BE2C (cell line): ENCODE measurements at regions not wholly inside any gene's neighbourhood (a gene's known extent, or its start where the extent isn't known, plus 50 kb on each side); places are given as distances from the start of the nearest gene placed in this dataset.

ENCODE experiments used
- DNase-seq: peaks from one replicate; pipeline ENCODE4 v3.0.0-alpha.2; 2020
- H3K27me3 ChIP-seq: fragments of 250-450 bp; sonication (Bioruptor Pico); 2 replicates; pipeline ENCODE4 v1.5.1; 2020; ENCODE audit warnings: mild to moderate bottlenecking
- H3K36me3 ChIP-seq: fragments of 250-450 bp; sonication (Bioruptor Pico); 2 replicates; pipeline ENCODE4 v1.5.1; 2020; ENCODE audit warnings: mild to moderate bottlenecking
- H3K4me1 ChIP-seq: fragments of 250-450 bp; sonication (Bioruptor Pico); 2 replicates; pipeline ENCODE4 v1.5.1; 2020
- H3K4me3 ChIP-seq: 2 replicates; pipeline ENCODE4 v1.5.1; 2011; ENCODE audit warnings: low read depth, low read length
- H3K9me3 ChIP-seq: fragments of 250-450 bp; sonication (Bioruptor Pico); 2 replicates; pipeline ENCODE4 v1.5.1; 2020
- TF ChIP-seq, protein P1 (sequence below): IDR thresholded peaks from 2 replicates; pipeline ENCODE4 v1.5.1; 2012; ENCODE audit warnings: mild to moderate bottlenecking, low read depth, low read length

DNA sequence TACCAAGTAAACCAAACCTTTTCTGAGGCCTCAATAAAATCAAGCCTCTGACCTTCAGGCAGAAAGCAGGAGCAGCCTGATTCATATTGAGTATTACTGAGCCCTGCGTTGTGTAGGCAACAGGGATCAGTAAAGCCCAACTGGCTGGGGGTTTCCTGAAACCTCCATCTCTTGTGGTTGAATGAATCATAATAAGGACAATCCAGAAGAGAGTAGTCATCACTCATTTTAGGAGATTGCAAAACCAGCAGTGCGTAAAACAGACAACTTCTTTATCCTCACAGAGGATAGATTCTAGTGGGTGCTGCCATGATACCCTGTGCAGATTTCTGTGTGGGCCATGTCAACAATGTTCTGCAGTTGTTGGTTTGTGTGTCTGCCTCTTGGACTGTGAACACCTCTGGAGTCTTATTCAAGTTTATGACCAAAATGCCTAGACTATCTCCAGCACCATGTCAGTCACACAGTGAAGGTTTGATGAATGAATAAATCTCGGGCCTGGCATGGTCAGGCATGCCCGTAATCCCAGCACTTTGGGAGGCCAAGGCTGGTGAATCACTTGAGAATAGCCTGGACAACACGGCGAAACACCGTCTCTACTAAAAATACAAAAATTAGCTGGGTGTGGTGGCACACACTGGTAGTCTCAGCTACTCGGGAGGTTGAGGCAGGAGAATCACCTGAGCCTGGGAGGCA lies 51.8 kb upstream of the RAB27B start:
- Histone ChIP-seq H3K4me3 (no peak overlapping the region), H3K36me3 (no peaks in the 10 kb centered on the region), H3K4me1 (peaks cover 14% of the 10 kb centered on the region), H3K9me3 (no peaks in the 10 kb centered on the region), H3K27me3 (no peaks in the 10 kb centered on the region)
- DNase-seq = peak; percentile 16
- TF ChIP-seq, protein P1, sequence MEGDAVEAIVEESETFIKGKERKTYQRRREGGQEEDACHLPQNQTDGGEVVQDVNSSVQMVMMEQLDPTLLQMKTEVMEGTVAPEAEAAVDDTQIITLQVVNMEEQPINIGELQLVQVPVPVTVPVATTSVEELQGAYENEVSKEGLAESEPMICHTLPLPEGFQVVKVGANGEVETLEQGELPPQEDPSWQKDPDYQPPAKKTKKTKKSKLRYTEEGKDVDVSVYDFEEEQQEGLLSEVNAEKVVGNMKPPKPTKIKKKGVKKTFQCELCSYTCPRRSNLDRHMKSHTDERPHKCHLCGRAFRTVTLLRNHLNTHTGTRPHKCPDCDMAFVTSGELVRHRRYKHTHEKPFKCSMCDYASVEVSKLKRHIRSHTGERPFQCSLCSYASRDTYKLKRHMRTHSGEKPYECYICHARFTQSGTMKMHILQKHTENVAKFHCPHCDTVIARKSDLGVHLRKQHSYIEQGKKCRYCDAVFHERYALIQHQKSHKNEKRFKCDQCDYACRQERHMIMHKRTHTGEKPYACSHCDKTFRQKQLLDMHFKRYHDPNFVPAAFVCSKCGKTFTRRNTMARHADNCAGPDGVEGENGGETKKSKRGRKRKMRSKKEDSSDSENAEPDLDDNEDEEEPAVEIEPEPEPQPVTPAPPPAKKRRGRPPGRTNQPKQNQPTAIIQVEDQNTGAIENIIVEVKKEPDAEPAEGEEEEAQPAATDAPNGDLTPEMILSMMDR = no peak

DNA sequence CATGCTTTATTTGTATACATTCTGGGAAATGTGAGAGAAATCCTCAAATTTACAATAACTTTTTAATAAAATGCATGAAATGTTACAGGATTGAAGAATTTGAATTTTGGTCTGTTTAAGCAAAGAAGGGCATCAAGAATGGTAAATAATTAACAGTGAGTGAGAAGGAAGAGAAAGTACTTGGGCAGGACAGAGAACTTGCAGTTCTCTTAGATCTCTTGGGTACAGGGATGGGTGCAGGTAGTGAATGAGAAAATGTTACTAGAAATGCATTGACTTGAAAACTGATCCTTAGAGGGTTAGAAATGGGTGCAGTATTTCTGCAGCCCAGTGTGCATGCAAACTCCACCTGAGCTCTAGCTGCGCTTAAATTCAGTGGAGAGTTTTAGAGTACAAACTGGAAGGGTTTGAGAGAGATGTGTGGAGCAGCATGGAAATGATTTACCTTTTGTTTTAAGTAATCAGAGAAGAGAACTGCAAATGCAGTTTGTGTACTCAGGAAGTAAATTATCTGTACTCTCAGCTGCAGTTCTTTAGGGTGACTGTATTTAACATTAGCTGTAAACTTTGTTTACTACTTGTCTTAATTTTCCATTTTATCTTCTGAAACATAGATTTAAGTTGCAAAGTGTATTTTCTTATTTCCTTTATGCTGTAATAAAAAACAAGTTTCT lies 51.0 kb upstream of the RAB27B start:
- DNase-seq = no peak
- Histone ChIP-seq H3K4me1 (peaks cover 14% of the 10 kb centered on the region), H3K27me3 (no peaks in the 10 kb centered on the region), H3K9me3 (no peaks in the 10 kb centered on the region), H3K4me3 (no peak overlapping the region), H3K36me3 (no peaks in the 10 kb centered on the region)
- TF ChIP-seq, protein P1 = no peak

- no peak for DNase-seq
- Histone ChIP-seq H3K4me1 (peaks cover 14% of the 10 kb centered on the region), H3K36me3 (no peaks in the 10 kb centered on the region), H3K9me3 (no peaks in the 10 kb centered on the region), H3K27me3 (no peaks in the 10 kb centered on the region), H3K4me3 (no peak overlapping the region)
- TF ChIP-seq, protein P1 = no peak
Observed at GRCh38 chr18:54777989-54778388, 50.3 kb upstream of the RAB27B start.
